Endothelial cell (in vitro differentiated cells): ENCODE measurements at regions not wholly inside any gene's neighbourhood (a gene's known extent, or its start where the extent isn't known, plus 50 kb on each side); places are given as distances from the start of the nearest gene placed in this dataset.
A peak's percentile ranks its signal among the peaks of the same experiment; 100 is the strongest.

Source experiments
- DNase-seq: peaks from one replicate; pipeline ENCODE4 v3.0.0; 2021; ENCODE audit warnings: low spot score
- H3K27ac Mint-ChIP-seq: one replicate; pipeline ENCODE4 v1.8.0; 2021; ENCODE audit warnings: mixed read lengths, inconsistent platforms; ENCODE audit not compliant: unreplicated experiment
- H3K27me3 Mint-ChIP-seq: one replicate; pipeline ENCODE4 v1.8.0; 2021; ENCODE audit warnings: mild to moderate bottlenecking, moderate library complexity, mixed read lengths, inconsistent platforms; ENCODE audit not compliant: unreplicated experiment
- H3K36me3 Mint-ChIP-seq: one replicate; pipeline ENCODE4 v1.8.0; 2021; ENCODE audit warnings: mild to moderate bottlenecking, low read depth, mixed read lengths, inconsistent platforms; ENCODE audit not compliant: unreplicated experiment
- H3K4me1 Mint-ChIP-seq: one replicate; pipeline ENCODE4 v1.8.0; 2021; ENCODE audit warnings: mild to moderate bottlenecking, mixed read lengths, inconsistent platforms; ENCODE audit not compliant: unreplicated experiment
- H3K4me3 Mint-ChIP-seq: one replicate; pipeline ENCODE4 v1.8.0; 2021; ENCODE audit warnings: mild to moderate bottlenecking, mixed read lengths, inconsistent platforms; ENCODE audit not compliant: unreplicated experiment
- H3K9me3 Mint-ChIP-seq: one replicate; pipeline ENCODE4 v1.8.0; 2021; ENCODE audit warnings: mixed read lengths, inconsistent platforms; ENCODE audit not compliant: unreplicated experiment
- TF ChIP-seq, protein P1 (sequence below): fragments of 200-600 bp; sonication (generic); IDR thresholded peaks from one replicate; pipeline ENCODE4 v1.5.0; 2021; ENCODE audit warnings: antibody characterized with exemption; ENCODE audit not compliant: unreplicated experiment

DNA sequence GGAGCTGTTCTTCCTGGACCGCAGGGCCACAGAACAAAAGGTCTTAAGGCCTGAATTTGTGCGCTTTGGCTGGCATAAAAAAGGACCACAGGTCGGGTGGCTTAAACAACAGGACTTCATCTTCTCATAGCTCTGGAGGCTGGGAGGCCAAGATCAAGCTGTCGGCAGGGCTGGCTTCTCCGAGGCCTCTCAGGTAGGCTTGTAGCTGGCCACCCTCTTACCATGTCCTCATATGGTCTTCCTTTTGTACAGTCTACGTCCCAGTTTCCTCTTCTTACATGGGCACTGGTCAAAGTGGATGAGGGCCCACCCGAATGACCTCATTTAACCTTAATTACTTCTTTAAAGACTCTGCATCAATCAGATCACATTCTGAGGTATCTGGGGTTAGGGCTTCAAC is 257.6 kb downstream of the CBLN1 start:
- H3K36me3 Mint-ChIP-seq, result no peaks in the 10 kb centered on the region

DNA sequence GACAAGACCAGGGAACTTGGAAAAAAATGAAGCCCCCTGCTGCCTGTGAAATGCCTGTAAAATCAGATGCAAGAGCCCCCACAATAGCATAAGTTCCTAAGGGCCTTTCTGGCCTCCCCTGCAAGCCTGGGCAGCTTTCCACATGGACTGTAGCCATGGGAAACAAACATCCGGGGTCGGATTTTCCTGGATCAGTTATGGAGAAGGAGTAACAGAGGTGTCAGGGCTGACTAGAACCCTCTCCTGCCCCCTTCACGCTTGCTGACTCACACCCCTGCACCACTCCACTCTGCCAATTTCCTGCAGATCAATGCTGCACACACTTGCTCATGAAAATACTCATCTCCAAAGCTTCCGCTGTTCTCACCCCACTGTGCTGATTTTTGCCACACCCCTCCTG is 258.6 kb downstream of the CBLN1 start:
- no peaks in the 10 kb centered on the region for H3K36me3 Mint-ChIP-seq
- no peak overlapping the region for H3K4me3 Mint-ChIP-seq
- no peak overlapping the region for H3K27ac Mint-ChIP-seq
- DNase-seq, result no peak
- H3K27me3 Mint-ChIP-seq, result peaks cover 5% of the 10 kb centered on the region
- no peaks in the 10 kb centered on the region for H3K9me3 Mint-ChIP-seq
- TF ChIP-seq, protein P1, sequence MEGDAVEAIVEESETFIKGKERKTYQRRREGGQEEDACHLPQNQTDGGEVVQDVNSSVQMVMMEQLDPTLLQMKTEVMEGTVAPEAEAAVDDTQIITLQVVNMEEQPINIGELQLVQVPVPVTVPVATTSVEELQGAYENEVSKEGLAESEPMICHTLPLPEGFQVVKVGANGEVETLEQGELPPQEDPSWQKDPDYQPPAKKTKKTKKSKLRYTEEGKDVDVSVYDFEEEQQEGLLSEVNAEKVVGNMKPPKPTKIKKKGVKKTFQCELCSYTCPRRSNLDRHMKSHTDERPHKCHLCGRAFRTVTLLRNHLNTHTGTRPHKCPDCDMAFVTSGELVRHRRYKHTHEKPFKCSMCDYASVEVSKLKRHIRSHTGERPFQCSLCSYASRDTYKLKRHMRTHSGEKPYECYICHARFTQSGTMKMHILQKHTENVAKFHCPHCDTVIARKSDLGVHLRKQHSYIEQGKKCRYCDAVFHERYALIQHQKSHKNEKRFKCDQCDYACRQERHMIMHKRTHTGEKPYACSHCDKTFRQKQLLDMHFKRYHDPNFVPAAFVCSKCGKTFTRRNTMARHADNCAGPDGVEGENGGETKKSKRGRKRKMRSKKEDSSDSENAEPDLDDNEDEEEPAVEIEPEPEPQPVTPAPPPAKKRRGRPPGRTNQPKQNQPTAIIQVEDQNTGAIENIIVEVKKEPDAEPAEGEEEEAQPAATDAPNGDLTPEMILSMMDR, result no peak
- peaks cover 42% of the 10 kb centered on the region for H3K4me1 Mint-ChIP-seq

More for the DNA sequence above, 257.6 kb downstream of the CBLN1 start:
- no peak for DNase-seq
- Mint-ChIP-seq H3K27me3 (peaks cover 5% of the 10 kb centered on the region), H3K4me3 (no peak overlapping the region), H3K9me3 (no peaks in the 10 kb centered on the region), H3K4me1 (peaks cover 42% of the 10 kb centered on the region), H3K27ac (no peak overlapping the region)
- TF ChIP-seq, protein P1, result no peak

DNA sequence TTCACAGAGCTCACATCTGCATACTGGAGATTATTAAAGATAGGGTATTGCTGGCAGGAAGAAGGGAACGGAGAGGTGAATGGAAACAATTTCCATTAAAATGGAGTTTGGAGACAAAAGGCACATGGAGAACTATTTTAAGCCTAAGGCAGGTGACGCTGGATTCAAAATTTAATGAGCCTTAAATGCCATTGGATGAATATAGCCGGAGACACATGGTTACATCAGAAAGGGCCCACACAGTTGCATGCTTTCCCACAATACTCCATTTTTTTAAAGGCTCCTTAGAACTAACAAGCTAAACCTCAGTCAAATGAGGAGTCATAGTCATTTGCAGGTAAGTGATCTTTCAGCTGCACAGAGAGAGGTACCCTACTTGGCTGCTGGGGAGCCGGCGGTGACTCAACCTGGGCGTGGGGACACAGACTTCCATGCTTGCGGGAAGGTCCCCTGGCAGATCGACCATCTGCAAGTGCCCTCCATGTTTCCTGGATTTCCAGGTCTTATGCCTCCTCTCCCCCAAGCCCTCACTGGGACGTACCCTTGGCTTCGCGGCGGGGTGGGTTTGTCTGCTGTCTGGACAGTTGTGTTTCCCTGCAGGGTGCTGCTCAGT is 259.2 kb downstream of the CBLN1 start:
- Mint-ChIP-seq H3K4me1 (peaks cover 42% of the 10 kb centered on the region), H3K36me3 (no peaks in the 10 kb centered on the region), H3K27me3 (peaks cover 5% of the 10 kb centered on the region), H3K9me3 (no peaks in the 10 kb centered on the region), H3K27ac (peak overlapping the region; percentile 12), H3K4me3 (no peak overlapping the region)
- TF ChIP-seq, protein P1, result no peak
- DNase-seq, result no peak

DNA sequence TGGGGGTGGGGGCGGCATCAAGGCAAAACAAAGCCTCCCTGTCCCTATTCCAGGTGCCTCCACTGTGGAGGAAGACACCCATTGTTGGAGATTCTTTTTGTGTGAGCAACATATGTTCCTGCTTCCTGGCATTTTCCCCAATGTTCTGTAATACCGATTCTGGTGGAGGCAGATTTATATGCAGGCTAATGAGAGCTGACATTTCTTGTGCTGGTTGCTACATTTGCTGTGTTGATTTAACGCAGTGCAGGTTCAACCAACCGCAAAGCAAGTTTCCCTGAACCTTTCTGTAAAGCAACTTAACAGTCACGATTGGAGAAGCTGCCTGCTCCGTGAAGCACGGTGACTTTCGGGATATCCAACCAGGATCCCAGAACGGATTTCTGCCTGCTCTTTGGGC is 260.5 kb downstream of the CBLN1 start:
- no peak for DNase-seq
- no peaks in the 10 kb centered on the region for H3K9me3 Mint-ChIP-seq
- peaks cover 39% of the 10 kb centered on the region for H3K4me1 Mint-ChIP-seq
- H3K36me3 Mint-ChIP-seq, result no peaks in the 10 kb centered on the region
- H3K4me3 Mint-ChIP-seq, result no peak overlapping the region
- peak overlapping the region; percentile 87 for H3K27ac Mint-ChIP-seq
- peaks cover 2% of the 10 kb centered on the region for H3K27me3 Mint-ChIP-seq
- TF ChIP-seq, protein P1, result no peak

DNA sequence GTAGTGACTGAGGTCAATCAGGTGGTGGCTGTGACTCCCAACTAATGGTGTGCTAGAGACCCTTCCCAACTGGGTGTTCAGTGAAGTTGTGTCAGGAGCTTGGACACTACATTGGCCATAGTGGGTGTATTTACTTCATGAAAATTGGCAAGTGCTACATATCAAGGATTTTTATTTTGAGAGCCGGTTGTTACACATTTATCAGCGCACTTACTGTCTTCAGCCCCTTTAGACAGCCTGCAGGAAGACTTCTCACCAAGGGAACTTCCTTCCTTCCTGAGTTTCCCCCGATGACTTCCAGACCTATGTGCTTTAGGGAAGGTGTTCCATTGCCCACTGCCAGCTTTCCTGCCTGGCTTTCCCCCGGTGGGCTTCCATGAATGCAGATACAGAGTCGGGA is 261.2 kb downstream of the CBLN1 start:
- Mint-ChIP-seq H3K9me3 (no peaks in the 10 kb centered on the region), H3K4me3 (peak overlapping the region; percentile 32), H3K27ac (peak overlapping the region; percentile 87), H3K4me1 (peaks cover 39% of the 10 kb centered on the region), H3K36me3 (no peaks in the 10 kb centered on the region), H3K27me3 (peaks cover 2% of the 10 kb centered on the region)
- TF ChIP-seq, protein P1, result no peak
- no peak for DNase-seq
